NCI-H187 treated with DMSO at 0.1 percent for 48 hours (cell line): ENCODE measurements at regions not wholly inside any gene's neighbourhood (a gene's known extent, or its start where the extent isn't known, plus 50 kb on each side); places are given as distances from the start of the nearest gene placed in this dataset.

Experiments used
- DNase-seq: peaks from one replicate; lab custom pipeline; 2025; lab: John Stamatoyannopoulos, UW

GRCh38 chr18:7349181-7349837 lies 118.4 kb downstream of the LRRC30 start:
- DNase-seq: no peak

- no peak for DNase-seq
Measured at GRCh38 chr18:7358989-7359726, 128.3 kb downstream of the LRRC30 start.

- no peak for DNase-seq
Measured at GRCh38 chr18:7360606-7361170, 129.8 kb downstream of the LRRC30 start.

- no peak for DNase-seq
Measured at GRCh38 chr18:7363338-7363737, 132.4 kb downstream of the LRRC30 start.

- DNase-seq: no peak
Measured at GRCh38 chr18:7366597-7366996, 135.7 kb downstream of the LRRC30 start.

GRCh38 chr18:7367336-7367735 lies 136.4 kb downstream of the LRRC30 start:
- DNase-seq: no peak

- DNase-seq: no peak
Measured at GRCh38 chr18:7369006-7369405, 138.1 kb downstream of the LRRC30 start.

GRCh38 chr18:7370375-7370774 lies 139.5 kb downstream of the LRRC30 start:
- no peak for DNase-seq

GRCh38 chr18:7370802-7371201 lies 139.9 kb downstream of the LRRC30 start:
- DNase-seq: no peak

GRCh38 chr18:7373441-7373840 lies 142.6 kb downstream of the LRRC30 start:
- no peak for DNase-seq

GRCh38 chr18:7381307-7381706 lies 150.4 kb downstream of the LRRC30 start:
- DNase-seq: no peak

GRCh38 chr18:7382328-7383001 lies 151.6 kb downstream of the LRRC30 start:
- DNase-seq: no peak

GRCh38 chr18:7383002-7383980 lies 152.4 kb downstream of the LRRC30 start:
- DNase-seq: no peak

GRCh38 chr18:7388741-7389140 lies 157.9 kb downstream of the LRRC30 start:
- DNase-seq: no peak

GRCh38 chr18:7390731-7391492 lies 160.0 kb downstream of the LRRC30 start:
- no peak for DNase-seq

- DNase-seq: no peak
Measured at GRCh38 chr18:7393080-7393479, 162.2 kb downstream of the LRRC30 start.

- no peak for DNase-seq
Measured at GRCh38 chr18:7394050-7394659, 163.3 kb downstream of the LRRC30 start.

GRCh38 chr18:7395566-7395965 lies 164.7 kb downstream of the LRRC30 start:
- no peak for DNase-seq

GRCh38 chr18:7413906-7414305 lies 153.2 kb upstream of the PTPRM start:
- no peak for DNase-seq

GRCh38 chr18:7414459-7414858 lies 152.7 kb upstream of the PTPRM start:
- DNase-seq: no peak
